Activated CD4-positive, alpha-beta memory T cell treated with anti-CD3 and anti-CD28 coated beads for 36 hours (primary cell): ENCODE measurements at regions not wholly inside any gene's neighbourhood (a gene's known extent, or its start where the extent isn't known, plus 50 kb on each side); places are given as distances from the start of the nearest gene placed in this dataset.
"Not testable (repeated sequence)": the region's sequence is repeated elsewhere in the genome, so short reads cannot be mapped to it uniquely, and the experiment has no call there.

Source experiments
- CTCF ChIA-PET: fragments of 350-600 bp; sonication (Branson Sonifier 250); formaldehyde crosslinking; loops from one replicate; lab custom pipeline; 2021; ENCODE audit warnings: antibody characterized with exemption, inconsistent platforms; lab: Charles Lee
- POLR2A ChIA-PET: fragments of 350-600 bp; sonication (Branson Sonifier 250); formaldehyde crosslinking; loops from one replicate; lab custom pipeline; 2021; ENCODE audit warnings: antibody characterized with exemption; lab: Charles Lee
- DNase-seq: peaks from one replicate; pipeline ENCODE4 v3.0.0-alpha.2; 2020
- H3K27ac Mint-ChIP-seq: one replicate; pipeline ENCODE4 v1.8.0; 2021; ENCODE audit warnings: mixed read lengths
- H3K27me3 Mint-ChIP-seq: one replicate; pipeline ENCODE4 v1.8.0; 2021; ENCODE audit warnings: mixed read lengths
- H3K36me3 Mint-ChIP-seq: one replicate; pipeline ENCODE4 v1.8.0; 2021; ENCODE audit warnings: mixed read lengths
- H3K4me1 Mint-ChIP-seq: one replicate; pipeline ENCODE4 v1.8.0; 2021; ENCODE audit warnings: low read depth, mixed read lengths
- H3K4me3 Mint-ChIP-seq: one replicate; pipeline ENCODE4 v1.8.0; 2021; ENCODE audit warnings: mild to moderate bottlenecking, mixed read lengths
- H3K9me3 Mint-ChIP-seq: one replicate; pipeline ENCODE4 v1.8.0; 2021; ENCODE audit warnings: mixed read lengths
- intact Hi-C: fragments of 100-400 bp; cut with micrococcal nuclease; formaldehyde crosslinking; loops from one replicate; pipeline ENCODE4 v1.15.1; 2023

- H3K4me3 Mint-ChIP-seq, result no peak overlapping the region
- peak; percentile 14 for DNase-seq
- H3K36me3 Mint-ChIP-seq, result peaks cover 3% of the 10 kb centered on the region
- CTCF ChIA-PET, result interaction anchor here (2.2 to 2.5 kb wide), 2 partner anchors 12 to 169 kb away, joined by 7 to 8 read pairs; no protein-coding TSS in a partner anchor
- H3K27me3 Mint-ChIP-seq, result no peaks in the 10 kb centered on the region
- peaks cover 21% of the 10 kb centered on the region for H3K4me1 Mint-ChIP-seq
- no peaks in the 10 kb centered on the region for H3K9me3 Mint-ChIP-seq
- POLR2A ChIA-PET, result no interaction called here
- no peak overlapping the region for H3K27ac Mint-ChIP-seq
- intact Hi-C loops, result loop anchor here (1.0 to 5.0 kb wide), 3 partner anchors 57 to 168 kb away; no protein-coding TSS in a partner anchor
Observed at GRCh38 chr13:33554919-33555791, 262.8 kb upstream of the RFC3 start.

GRCh38 chr13:33556828-33557227 is 261.1 kb upstream of the RFC3 start:
- Mint-ChIP-seq H3K4me3 (no peak overlapping the region), H3K27me3 (no peaks in the 10 kb centered on the region), H3K36me3 (no peaks in the 10 kb centered on the region), H3K27ac (no peak overlapping the region), H3K9me3 (no peaks in the 10 kb centered on the region), H3K4me1 (peaks cover 16% of the 10 kb centered on the region)
- intact Hi-C loops, result loop anchor here (5.0 kb wide), 1 partner anchor 120 kb away; no protein-coding TSS in a partner anchor
- no peak for DNase-seq
- ChIA-PET POLR2A (no interaction called here), CTCF (no interaction called here)

- H3K9me3 Mint-ChIP-seq, result no peaks in the 10 kb centered on the region
- POLR2A ChIA-PET, result no interaction called here
- no peaks in the 10 kb centered on the region for H3K36me3 Mint-ChIP-seq
- intact Hi-C loops, result no loop called here
- H3K4me3 Mint-ChIP-seq, result no peak overlapping the region
- H3K27ac Mint-ChIP-seq, result no peak overlapping the region
- H3K4me1 Mint-ChIP-seq, result peaks cover 2% of the 10 kb centered on the region
- DNase-seq, result no peak
- H3K27me3 Mint-ChIP-seq, result no peaks in the 10 kb centered on the region
- CTCF ChIA-PET, result no interaction called here
Observed at GRCh38 chr13:33560726-33561125, 257.2 kb upstream of the RFC3 start.

- H3K27me3 Mint-ChIP-seq, result no peaks in the 10 kb centered on the region
- H3K9me3 Mint-ChIP-seq, result no peaks in the 10 kb centered on the region
- ChIA-PET POLR2A (no interaction called here), CTCF (no interaction called here)
- H3K4me3 Mint-ChIP-seq, result no peak overlapping the region
- no peak for DNase-seq
- H3K4me1 Mint-ChIP-seq, result peaks cover 1% of the 10 kb centered on the region
- no peak overlapping the region for H3K27ac Mint-ChIP-seq
- intact Hi-C loops, result no loop called here
- H3K36me3 Mint-ChIP-seq, result no peaks in the 10 kb centered on the region
Observed at GRCh38 chr13:33561627-33562026, 256.3 kb upstream of the RFC3 start.

- peaks cover 10% of the 10 kb centered on the region for H3K4me1 Mint-ChIP-seq
- no peak overlapping the region for H3K27ac Mint-ChIP-seq
- H3K36me3 Mint-ChIP-seq, result no peaks in the 10 kb centered on the region
- no peak for DNase-seq
- intact Hi-C loops, result no loop called here
- H3K27me3 Mint-ChIP-seq, result peaks cover 3% of the 10 kb centered on the region
- no peaks in the 10 kb centered on the region for H3K9me3 Mint-ChIP-seq
- H3K4me3 Mint-ChIP-seq, result no peak overlapping the region
- POLR2A ChIA-PET, result no interaction called here
- CTCF ChIA-PET, result no interaction called here
Observed at GRCh38 chr13:33571618-33572017, 246.3 kb upstream of the RFC3 start.

GRCh38 chr13:33572322-33572721 is 245.6 kb upstream of the RFC3 start:
- H3K4me3 Mint-ChIP-seq, DNase-seq, H3K36me3 Mint-ChIP-seq, CTCF ChIA-PET, H3K27me3 Mint-ChIP-seq, POLR2A ChIA-PET, H3K27ac Mint-ChIP-seq, H3K4me1 Mint-ChIP-seq, intact Hi-C loops, H3K9me3 Mint-ChIP-seq: not testable (repeated sequence)

GRCh38 chr13:33575378-33575777 is 242.6 kb upstream of the RFC3 start:
- ChIA-PET CTCF (no interaction called here), POLR2A (interaction anchor here (0.6 kb wide), 1 partner anchor 142 kb away, joined by 3 read pairs; no protein-coding TSS in a partner anchor)
- intact Hi-C loops, result no loop called here
- H3K4me1 Mint-ChIP-seq, result peaks cover 10% of the 10 kb centered on the region
- H3K4me3 Mint-ChIP-seq, result no peak overlapping the region
- DNase-seq, result no peak
- no peak overlapping the region for H3K27ac Mint-ChIP-seq
- no peaks in the 10 kb centered on the region for H3K36me3 Mint-ChIP-seq
- H3K9me3 Mint-ChIP-seq, result no peaks in the 10 kb centered on the region
- H3K27me3 Mint-ChIP-seq, result peaks cover 3% of the 10 kb centered on the region

- H3K27ac Mint-ChIP-seq, result no peak overlapping the region
- no peaks in the 10 kb centered on the region for H3K36me3 Mint-ChIP-seq
- no peak overlapping the region for H3K4me3 Mint-ChIP-seq
- DNase-seq, result no peak
- peaks cover 4% of the 10 kb centered on the region for H3K4me1 Mint-ChIP-seq
- POLR2A ChIA-PET, result no interaction called here
- no peaks in the 10 kb centered on the region for H3K9me3 Mint-ChIP-seq
- intact Hi-C loops, result no loop called here
- H3K27me3 Mint-ChIP-seq, result peaks cover 3% of the 10 kb centered on the region
- CTCF ChIA-PET, result no interaction called here
Observed at GRCh38 chr13:33577007-33577406, 240.9 kb upstream of the RFC3 start.

GRCh38 chr13:33578786-33579185 is 239.2 kb upstream of the RFC3 start:
- Mint-ChIP-seq H3K4me3 (no peak overlapping the region), H3K27ac (no peak overlapping the region), H3K27me3 (peaks cover 3% of the 10 kb centered on the region), H3K4me1 (no peaks in the 10 kb centered on the region), H3K9me3 (no peaks in the 10 kb centered on the region), H3K36me3 (no peaks in the 10 kb centered on the region)
- CTCF ChIA-PET, result no interaction called here
- intact Hi-C loops, result no loop called here
- POLR2A ChIA-PET, result no interaction called here
- DNase-seq, result no peak

- ChIA-PET POLR2A (no interaction called here), CTCF (interaction anchor here (0.6 to 0.9 kb wide), 2 partner anchors 141 to 289 kb away, joined by 3 read pairs; no protein-coding TSS in a partner anchor)
Observed at GRCh38 chr13:33582121-33582520, 235.8 kb upstream of the RFC3 start.

GRCh38 chr13:33583398-33583797 is 234.6 kb upstream of the RFC3 start:
- ChIA-PET CTCF (interaction anchor here (0.9 kb wide), 1 partner anchor 140 kb away, joined by 3 read pairs; no protein-coding TSS in a partner anchor), POLR2A (no interaction called here)
- H3K27me3 Mint-ChIP-seq, result no peaks in the 10 kb centered on the region
- H3K4me3 Mint-ChIP-seq, result no peak overlapping the region
- H3K27ac Mint-ChIP-seq, result no peak overlapping the region
- no peaks in the 10 kb centered on the region for H3K36me3 Mint-ChIP-seq
- no peak for DNase-seq
- H3K9me3 Mint-ChIP-seq, result no peaks in the 10 kb centered on the region
- H3K4me1 Mint-ChIP-seq, result no peaks in the 10 kb centered on the region
- intact Hi-C loops, result no loop called here

More at GRCh38 chr13:33582121-33582520, 235.8 kb upstream of the RFC3 start:
- intact Hi-C loops, result no loop called here
- H3K9me3 Mint-ChIP-seq, result no peaks in the 10 kb centered on the region
- no peaks in the 10 kb centered on the region for H3K27me3 Mint-ChIP-seq
- H3K4me1 Mint-ChIP-seq, result no peaks in the 10 kb centered on the region
- no peak overlapping the region for H3K4me3 Mint-ChIP-seq
- no peak overlapping the region for H3K27ac Mint-ChIP-seq
- no peaks in the 10 kb centered on the region for H3K36me3 Mint-ChIP-seq
- DNase-seq, result no peak

- H3K36me3 Mint-ChIP-seq, result no peaks in the 10 kb centered on the region
Observed at GRCh38 chr13:33590936-33591335, 227.0 kb upstream of the RFC3 start.

More at GRCh38 chr13:33590936-33591335, 227.0 kb upstream of the RFC3 start:
- Mint-ChIP-seq H3K9me3 (no peaks in the 10 kb centered on the region), H3K4me3 (no peak overlapping the region), H3K27me3 (no peaks in the 10 kb centered on the region), H3K27ac (no peak overlapping the region), H3K4me1 (no peaks in the 10 kb centered on the region)
- DNase-seq, result no peak
- intact Hi-C loops, result no loop called here
- CTCF ChIA-PET, result no interaction called here
- POLR2A ChIA-PET, result no interaction called here
